HG03108 (cell line): ENCODE measurements at regions not wholly inside any gene's neighbourhood (a gene's known extent, or its start where the extent isn't known, plus 50 kb on each side); places are given as distances from the start of the nearest gene placed in this dataset.
"Not testable (repeated sequence)": the region's sequence is repeated elsewhere in the genome, so short reads cannot be mapped to it uniquely, and the experiment has no call there.

ENCODE experiments used
- ATAC-seq: cut with Tn5 transposase; IDR thresholded peaks from one replicate; pipeline ENCODE4 v1.9.1; 2021; ENCODE audit warnings: moderate library complexity; ENCODE audit not compliant: unreplicated experiment

- ATAC-seq, result no peak
Measured at GRCh38 chr4:14404730-14405129, 597.6 kb upstream of the CPEB2 start.

GRCh38 chr4:14410516-14410915 is 591.8 kb upstream of the CPEB2 start:
- no peak for ATAC-seq

- no peak for ATAC-seq
Measured at GRCh38 chr4:14415146-14415545, 587.1 kb upstream of the CPEB2 start.

- no peak for ATAC-seq
Measured at GRCh38 chr4:14419516-14419915, 582.8 kb upstream of the CPEB2 start.

- ATAC-seq, result not testable (repeated sequence)
Measured at GRCh38 chr4:14426297-14426696, 576.0 kb upstream of the CPEB2 start.

- no peak for ATAC-seq
Measured at GRCh38 chr4:14428125-14428524, 574.2 kb upstream of the CPEB2 start.

GRCh38 chr4:14431155-14432134 is 570.8 kb upstream of the CPEB2 start:
- ATAC-seq, result no peak

GRCh38 chr4:14434483-14434882 is 567.8 kb upstream of the CPEB2 start:
- no peak for ATAC-seq

- no peak for ATAC-seq
Measured at GRCh38 chr4:14434916-14435315, 567.4 kb upstream of the CPEB2 start.

- ATAC-seq, result no peak
Measured at GRCh38 chr4:14441561-14441960, 560.7 kb upstream of the CPEB2 start.

- no peak for ATAC-seq
Measured at GRCh38 chr4:14445882-14446281, 556.4 kb upstream of the CPEB2 start.

- ATAC-seq, result no peak
Measured at GRCh38 chr4:14446311-14446710, 556.0 kb upstream of the CPEB2 start.

GRCh38 chr4:14446904-14447303 is 555.4 kb upstream of the CPEB2 start:
- no peak for ATAC-seq

GRCh38 chr4:14449308-14449707 is 553.0 kb upstream of the CPEB2 start:
- ATAC-seq, result no peak

- no peak for ATAC-seq
Measured at GRCh38 chr4:14452001-14452400, 550.3 kb upstream of the CPEB2 start.

- no peak for ATAC-seq
Measured at GRCh38 chr4:14452764-14453163, 549.5 kb upstream of the CPEB2 start.

GRCh38 chr4:14458463-14458862 is 543.8 kb upstream of the CPEB2 start:
- no peak for ATAC-seq

GRCh38 chr4:14465057-14465456 is 537.2 kb upstream of the CPEB2 start:
- ATAC-seq, result no peak

GRCh38 chr4:14465507-14465906 is 536.8 kb upstream of the CPEB2 start:
- no peak for ATAC-seq

- ATAC-seq, result no peak
Measured at GRCh38 chr4:14478504-14478903, 523.8 kb upstream of the CPEB2 start.

GRCh38 chr4:14496408-14496807 is 505.9 kb upstream of the CPEB2 start:
- ATAC-seq, result no peak

- no peak for ATAC-seq
Measured at GRCh38 chr4:14496969-14497368, 505.3 kb upstream of the CPEB2 start.

- ATAC-seq, result no peak
Measured at GRCh38 chr4:14504162-14504561, 498.1 kb upstream of the CPEB2 start.
